Ovary (tissue), 7 donors: ENCODE measurements at regions not wholly inside any gene's neighbourhood (a gene's known extent, or its start where the extent isn't known, plus 50 kb on each side); places are given as distances from the start of the nearest gene placed in this dataset.

Experiments
- DNase-seq, 5 donors: peaks; one replicate each; pipeline ENCODE4 v3.0.0-alpha.2; 2019 to 2020
- H3K27ac ChIP-seq, 2 donors: fragments of 200-600 bp; one replicate each; pipeline versions ENCODE4 v1.5.1 to v1.8.0; 2019 to 2022
- H3K27me3 ChIP-seq: fragments of 200-600 bp; one replicate; pipeline ENCODE4 v1.8.0; 2022
- H3K36me3 ChIP-seq: fragments of 200-600 bp; sonication (generic); one replicate; pipeline ENCODE4 v1.5.1; 2019
- H3K4me1 ChIP-seq: one replicate; pipeline ENCODE4 v1.8.1; 2013; ENCODE audit warnings: mild to moderate bottlenecking, moderate library complexity; ENCODE audit not compliant: insufficient read depth
- H3K4me3 ChIP-seq: fragments of 200-600 bp; sonication (generic); one replicate; pipeline ENCODE4 v1.5.1; 2017
- H3K9me3 ChIP-seq, 2 donors: fragments of 200-600 bp in 1 of 2; sonication (generic) in 1 of 2; one replicate each; pipeline versions ENCODE4 v1.5.1 to v1.8.1; 2013 to 2019; ENCODE audit warnings: mild to moderate bottlenecking in 1 of 2, moderate library complexity in 1 of 2
- CTCF ChIP-seq, 3 donors: fragments of 450-650 bp in 2 of 3; fragments of 200-600 bp in 1 of 3; IDR thresholded peaks; one replicate each; pipeline versions ENCODE4 v1.5.1 to v1.8.0; 2016 to 2022; ENCODE audit warnings: antibody characterized with exemption in 3 of 3, mild to moderate bottlenecking in 1 of 3
- EP300 ChIP-seq: sonication (generic); formaldehyde crosslinking; IDR thresholded peaks from one replicate; pipeline ENCODE4 v1.6.1; 2017; ENCODE audit warnings: antibody characterized with exemption
- POLR2A ChIP-seq: fragments of 450-650 bp; IDR thresholded peaks from one replicate; pipeline ENCODE4 v1.6.1; 2017; ENCODE audit warnings: antibody characterized with exemption, mild to moderate bottlenecking, moderate library complexity
- WGBS, 3 donors: extraction: QIAGEN DNeasy Blood & Tissue Kit in 1 of 3; methylation state at CpG; one replicate each; pipeline versions ENCODE4 v1.1.5 to v1.1.7; 2013 to 2017; 5-methylcytosine and 5-hydroxymethylcytosine counted together
- intact Hi-C, 4 donors: fragments of 100-400 bp; cut with DNase I; formaldehyde crosslinking; loops; one replicate each; pipeline versions ENCODE4 v1.11.0 to v1.15.1; 2022 to 2023
- donor health status: DM: no; HTN: no; CAD: no; lungs with moderate emphysema.
- donor health status: DM: no; HTN: no; CAD: no.
- donor health status: Bipolar disorder and iron deficiency.
- donor health status: DM: no; HTN: no; CAD: no.
- donor health status: DM: yes; HTN: yes; CAD: no.

GRCh38 chr5:3047212-3047774, 295.8 kb upstream of the IRX2 start:
- H3K4me3 ChIP-seq: no peak overlapping the region
- H3K36me3 ChIP-seq: no peaks in the 10 kb centered on the region
- no peak overlapping the region for H3K27ac ChIP-seq
- no peaks in the 10 kb centered on the region for H3K27me3 ChIP-seq
- H3K4me1 ChIP-seq: no peaks in the 10 kb centered on the region
- intact Hi-C loops: no loop called here
- no peaks in the 10 kb centered on the region for H3K9me3 ChIP-seq
- DNase-seq: no peak
- WGBS, 3 donors: 86 to 90% (median 87%) methylated on average over 7 to 8 of the region's 8 CpGs
- TF ChIP-seq POLR2A (no peak), EP300 (no peak), CTCF (IDR thresholded peaks at IDR 0.05) (no peak)

GRCh38 chr5:3043600-3043999, 292.1 kb upstream of the IRX2 start:
- DNase-seq: no peak
- no peak for TF ChIP-seq EP300
- no peak overlapping the region for H3K27ac ChIP-seq
- no peaks in the 10 kb centered on the region for H3K4me1 ChIP-seq
- intact Hi-C loops: no loop called here
- no peaks in the 10 kb centered on the region for H3K36me3 ChIP-seq
- H3K27me3 ChIP-seq: no peaks in the 10 kb centered on the region
- H3K9me3 ChIP-seq: no peaks in the 10 kb centered on the region
- H3K4me3 ChIP-seq: no peak overlapping the region

- DNase-seq: no peak
- Histone ChIP-seq H3K36me3 (no peaks in the 10 kb centered on the region), H3K27ac (no peak overlapping the region), H3K4me3 (no peak overlapping the region), H3K9me3 (no peaks in the 10 kb centered on the region), H3K27me3 (no peaks in the 10 kb centered on the region), H3K4me1 (no peaks in the 10 kb centered on the region)
- intact Hi-C loops: no loop called here
- no peak for TF ChIP-seq CTCF (IDR thresholded peaks at IDR 0.05)
- no peak for TF ChIP-seq EP300
- TF ChIP-seq POLR2A: no peak
- 49 to 55% (median 52%) methylated on average over 4 of the region's 4 CpGs for WGBS, 3 donors
Observed at GRCh38 chr5:3041001-3041400, 289.5 kb upstream of the IRX2 start.

- Histone ChIP-seq H3K36me3 (no peaks in the 10 kb centered on the region), H3K27ac (no peak overlapping the region), H3K4me1 (no peaks in the 10 kb centered on the region), H3K9me3 (no peaks in the 10 kb centered on the region), H3K4me3 (no peak overlapping the region), H3K27me3 (no peaks in the 10 kb centered on the region)
- DNase-seq: no peak
- 81 to 89% (median 85%) methylated on average over 14 of the region's 14 CpGs for WGBS, 3 donors
- TF ChIP-seq EP300 (no peak), POLR2A (no peak)
- intact Hi-C loops: no loop called here
Observed at GRCh38 chr5:3036041-3036788, 284.7 kb upstream of the IRX2 start.

GRCh38 chr5:3035452-3035851, 284.0 kb upstream of the IRX2 start:
- DNase-seq: no peak
- H3K4me1 ChIP-seq: no peaks in the 10 kb centered on the region
- H3K27me3 ChIP-seq: no peaks in the 10 kb centered on the region
- H3K27ac ChIP-seq: no peak overlapping the region
- 86 to 94% (median 89%) methylated on average over 5 of the region's 5 CpGs for WGBS, 3 donors
- no peak overlapping the region for H3K4me3 ChIP-seq
- TF ChIP-seq POLR2A (no peak), EP300 (no peak), CTCF (IDR thresholded peaks at IDR 0.05) (no peak)
- intact Hi-C loops: no loop called here
- no peaks in the 10 kb centered on the region for H3K9me3 ChIP-seq
- no peaks in the 10 kb centered on the region for H3K36me3 ChIP-seq
